HepG2 (cell line): ENCODE measurements at regions not wholly inside any gene's neighbourhood (a gene's known extent, or its start where the extent isn't known, plus 50 kb on each side); places are given as distances from the start of the nearest gene placed in this dataset.
A peak's percentile ranks its signal among the peaks of the same experiment; 100 is the strongest.

ENCODE experiments used
- CHD2 ChIP-seq: IDR thresholded peaks from 2 replicates; pipeline ENCODE4 v1.6.1; 2011; ENCODE audit warnings: low read depth, low read length, improper control_type of control experiment
- HIVEP1 ChIP-seq: sonication (generic); formaldehyde crosslinking; IDR thresholded peaks from 2 replicates; pipeline ENCODE4 v1.4.0; 2020; ENCODE audit warnings: mild to moderate bottlenecking, missing genetic modification reagents
- IKZF4 ChIP-seq: sonication (generic); formaldehyde crosslinking; IDR thresholded peaks from 2 replicates; pipeline ENCODE4 v1.5.1; 2020; ENCODE audit warnings: borderline replicate concordance, mild to moderate bottlenecking, low read depth, missing genetic modification reagents; ENCODE audit errors: not compliant biosample characterization
- MED1 ChIP-seq: sonication (generic); formaldehyde crosslinking; IDR thresholded peaks from 2 replicates; pipeline ENCODE4 v1.4.0; 2020; ENCODE audit warnings: missing genetic modification reagents
- PAX8 ChIP-seq: sonication (generic); formaldehyde crosslinking; IDR thresholded peaks from 2 replicates; pipeline ENCODE4 v1.8.0; 2022; ENCODE audit warnings: mild to moderate bottlenecking, missing genetic modification reagents, borderline replicate concordance
- SMAD3 ChIP-seq: sonication (generic); formaldehyde crosslinking; IDR thresholded peaks from 2 replicates; pipeline ENCODE4 v1.4.0; 2020; ENCODE audit warnings: missing genetic modification reagents
- SOX13 ChIP-seq, 3 experiments: fragments of 450-650 bp in 1 of 3; sonication (generic) in 1 of 3; formaldehyde crosslinking in 1 of 3; IDR thresholded peaks in 2 of 3; conservative IDR thresholded peaks in 1 of 3; 2 replicates each; pipeline versions ENCODE4 v1.5.0 to v1.6.1; 2016 to 2020; ENCODE audit warnings: antibody characterized with exemption in 1 of 3, mild to moderate bottlenecking in 1 of 3, missing compliant biosample characterization in 1 of 3, missing genetic modification reagents in 1 of 3, moderate library complexity in 1 of 3
- TBX3 ChIP-seq: fragments of 450-650 bp; IDR thresholded peaks from 2 replicates; pipeline ENCODE4 v1.6.1; 2017; ENCODE audit warnings: antibody characterized with exemption, mild to moderate bottlenecking, inconsistent platforms, borderline replicate concordance
- WIZ ChIP-seq: sonication (generic); formaldehyde crosslinking; IDR thresholded peaks from 2 replicates; pipeline ENCODE4 v1.5.1; 2020; ENCODE audit warnings: mild to moderate bottlenecking, missing genetic modification reagents
- ZNF20 ChIP-seq: sonication (generic); formaldehyde crosslinking; IDR thresholded peaks from 2 replicates; pipeline ENCODE4 v1.4.0; 2020; ENCODE audit warnings: mild to moderate bottlenecking, moderate library complexity, missing genetic modification reagents
- ZNF207 ChIP-seq: fragments of 450-650 bp; IDR thresholded peaks from 2 replicates; pipeline ENCODE4 v1.6.1; 2016; ENCODE audit warnings: antibody characterized with exemption, borderline replicate concordance
- ZNF572 ChIP-seq: sonication (generic); formaldehyde crosslinking; IDR thresholded peaks from 2 replicates; pipeline ENCODE4 v1.5.1; 2020; ENCODE audit warnings: mild to moderate bottlenecking, missing genetic modification reagents
- TF ChIP-seq, protein P1 (sequence below): sonication (generic); formaldehyde crosslinking; conservative IDR thresholded peaks from 2 replicates; pipeline ENCODE4 v1.8.1; 2023; ENCODE audit warnings: missing genetic modification reagents
- TF ChIP-seq, protein P2 (sequence below): sonication (generic); formaldehyde crosslinking; IDR thresholded peaks from 2 replicates; pipeline ENCODE4 v1.8.0; 2022; ENCODE audit warnings: missing genetic modification reagents, mild to moderate bottlenecking, inconsistent platforms, borderline replicate concordance
- TF ChIP-seq, protein P3 (sequence below): sonication (generic); formaldehyde crosslinking; IDR thresholded peaks from 2 replicates; pipeline ENCODE4 v1.4.0; 2020; ENCODE audit warnings: mild to moderate bottlenecking, missing genetic modification reagents
- TF ChIP-seq, protein P4 (sequence below): sonication (generic); formaldehyde crosslinking; IDR thresholded peaks from 2 replicates; pipeline ENCODE4 v1.4.0; 2020; ENCODE audit warnings: mild to moderate bottlenecking, missing genetic modification reagents
- TF ChIP-seq, protein P5 (sequence below), 2 experiments: sonication (generic) in 1 of 2; formaldehyde crosslinking in 1 of 2; IDR thresholded peaks; 2 replicates each; pipeline versions ENCODE4 v1.4.0 to v1.6.1; 2018 to 2020; ENCODE audit warnings: missing genetic modification reagents in 2 of 2, borderline replicate concordance in 1 of 2, low read depth in 1 of 2, mild to moderate bottlenecking in 1 of 2, missing biosample characterization in 1 of 2

DNA sequence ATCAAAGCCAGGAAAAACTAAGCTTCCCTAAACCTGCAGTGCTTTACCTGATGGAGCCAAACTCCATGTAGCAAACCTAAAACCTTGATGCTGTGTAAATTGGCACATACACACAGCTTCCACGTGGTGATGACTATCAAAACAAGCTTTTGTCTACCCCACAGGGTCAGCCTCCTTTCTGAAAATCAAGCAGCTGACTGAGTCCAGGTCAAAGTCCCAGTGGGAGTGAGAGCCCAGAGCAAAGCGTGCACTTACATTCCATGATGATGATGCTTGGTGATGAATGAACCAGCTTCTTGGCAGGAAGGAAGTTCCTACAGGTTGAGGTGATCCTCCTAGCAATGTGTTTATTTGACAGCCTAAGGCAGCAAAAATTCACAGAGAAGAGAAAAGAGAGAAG is 630.0 kb upstream of the TBX3 start (continued):
- TF ChIP-seq, protein P1, sequence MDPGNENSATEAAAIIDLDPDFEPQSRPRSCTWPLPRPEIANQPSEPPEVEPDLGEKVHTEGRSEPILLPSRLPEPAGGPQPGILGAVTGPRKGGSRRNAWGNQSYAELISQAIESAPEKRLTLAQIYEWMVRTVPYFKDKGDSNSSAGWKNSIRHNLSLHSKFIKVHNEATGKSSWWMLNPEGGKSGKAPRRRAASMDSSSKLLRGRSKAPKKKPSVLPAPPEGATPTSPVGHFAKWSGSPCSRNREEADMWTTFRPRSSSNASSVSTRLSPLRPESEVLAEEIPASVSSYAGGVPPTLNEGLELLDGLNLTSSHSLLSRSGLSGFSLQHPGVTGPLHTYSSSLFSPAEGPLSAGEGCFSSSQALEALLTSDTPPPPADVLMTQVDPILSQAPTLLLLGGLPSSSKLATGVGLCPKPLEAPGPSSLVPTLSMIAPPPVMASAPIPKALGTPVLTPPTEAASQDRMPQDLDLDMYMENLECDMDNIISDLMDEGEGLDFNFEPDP (CRISPR knock-in tag) = no peak
- TF ChIP-seq WIZ (no peak), TBX3 (no peak), HIVEP1 (CRISPR knock-in tag) (no peak), CHD2 (no peak), PAX8 (CRISPR knock-in tag) (no peak), ZNF20 (no peak), MED1 (CRISPR knock-in tag) (peak; percentile 82), ZNF572 (no peak), IKZF4 (CRISPR knock-in tag) (no peak), SMAD3 (CRISPR knock-in tag) (no peak), ZNF207 (no peak), SOX13 (IDR thresholded peaks at IDR 0.05) (no peak), SOX13 (CRISPR knock-in tag; conservative IDR thresholded peaks at IDR 0.05 in 1 of 2, IDR thresholded peaks at IDR 0.05 in 1 of 2) (peak in 1 of 2 experiments; percentile 79; a peak in 2 of 4 replicates)
- TF ChIP-seq, protein P2, sequence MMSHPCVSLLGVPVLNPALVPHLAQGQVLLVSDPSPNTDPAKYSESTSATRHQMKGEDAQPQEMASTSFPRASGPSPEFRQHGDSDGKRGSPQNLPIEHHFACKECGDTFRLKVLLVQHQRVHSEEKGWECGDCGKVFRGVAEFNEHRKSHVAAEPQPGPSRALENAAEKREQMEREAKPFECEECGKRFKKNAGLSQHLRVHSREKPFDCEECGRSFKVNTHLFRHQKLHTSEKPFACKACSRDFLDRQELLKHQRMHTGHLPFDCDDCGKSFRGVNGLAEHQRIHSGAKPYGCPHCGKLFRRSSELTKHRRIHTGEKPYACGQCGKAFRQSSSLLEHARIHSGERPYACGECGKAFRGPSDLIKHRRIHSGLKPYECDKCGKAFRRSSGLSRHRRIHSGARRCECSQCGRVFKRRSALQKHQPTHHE (CRISPR knock-in tag) = no peak
- TF ChIP-seq, protein P3, sequence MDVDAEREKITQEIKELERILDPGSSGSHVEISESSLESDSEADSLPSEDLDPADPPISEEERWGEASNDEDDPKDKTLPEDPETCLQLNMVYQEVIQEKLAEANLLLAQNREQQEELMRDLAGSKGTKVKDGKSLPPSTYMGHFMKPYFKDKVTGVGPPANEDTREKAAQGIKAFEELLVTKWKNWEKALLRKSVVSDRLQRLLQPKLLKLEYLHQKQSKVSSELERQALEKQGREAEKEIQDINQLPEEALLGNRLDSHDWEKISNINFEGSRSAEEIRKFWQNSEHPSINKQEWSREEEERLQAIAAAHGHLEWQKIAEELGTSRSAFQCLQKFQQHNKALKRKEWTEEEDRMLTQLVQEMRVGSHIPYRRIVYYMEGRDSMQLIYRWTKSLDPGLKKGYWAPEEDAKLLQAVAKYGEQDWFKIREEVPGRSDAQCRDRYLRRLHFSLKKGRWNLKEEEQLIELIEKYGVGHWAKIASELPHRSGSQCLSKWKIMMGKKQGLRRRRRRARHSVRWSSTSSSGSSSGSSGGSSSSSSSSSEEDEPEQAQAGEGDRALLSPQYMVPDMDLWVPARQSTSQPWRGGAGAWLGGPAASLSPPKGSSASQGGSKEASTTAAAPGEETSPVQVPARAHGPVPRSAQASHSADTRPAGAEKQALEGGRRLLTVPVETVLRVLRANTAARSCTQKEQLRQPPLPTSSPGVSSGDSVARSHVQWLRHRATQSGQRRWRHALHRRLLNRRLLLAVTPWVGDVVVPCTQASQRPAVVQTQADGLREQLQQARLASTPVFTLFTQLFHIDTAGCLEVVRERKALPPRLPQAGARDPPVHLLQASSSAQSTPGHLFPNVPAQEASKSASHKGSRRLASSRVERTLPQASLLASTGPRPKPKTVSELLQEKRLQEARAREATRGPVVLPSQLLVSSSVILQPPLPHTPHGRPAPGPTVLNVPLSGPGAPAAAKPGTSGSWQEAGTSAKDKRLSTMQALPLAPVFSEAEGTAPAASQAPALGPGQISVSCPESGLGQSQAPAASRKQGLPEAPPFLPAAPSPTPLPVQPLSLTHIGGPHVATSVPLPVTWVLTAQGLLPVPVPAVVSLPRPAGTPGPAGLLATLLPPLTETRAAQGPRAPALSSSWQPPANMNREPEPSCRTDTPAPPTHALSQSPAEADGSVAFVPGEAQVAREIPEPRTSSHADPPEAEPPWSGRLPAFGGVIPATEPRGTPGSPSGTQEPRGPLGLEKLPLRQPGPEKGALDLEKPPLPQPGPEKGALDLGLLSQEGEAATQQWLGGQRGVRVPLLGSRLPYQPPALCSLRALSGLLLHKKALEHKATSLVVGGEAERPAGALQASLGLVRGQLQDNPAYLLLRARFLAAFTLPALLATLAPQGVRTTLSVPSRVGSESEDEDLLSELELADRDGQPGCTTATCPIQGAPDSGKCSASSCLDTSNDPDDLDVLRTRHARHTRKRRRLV (CRISPR knock-in tag) = no peak
- TF ChIP-seq, protein P4, sequence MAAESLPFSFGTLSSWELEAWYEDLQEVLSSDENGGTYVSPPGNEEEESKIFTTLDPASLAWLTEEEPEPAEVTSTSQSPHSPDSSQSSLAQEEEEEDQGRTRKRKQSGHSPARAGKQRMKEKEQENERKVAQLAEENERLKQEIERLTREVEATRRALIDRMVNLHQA (CRISPR knock-in tag) = no peak
- TF ChIP-seq, protein P5, sequence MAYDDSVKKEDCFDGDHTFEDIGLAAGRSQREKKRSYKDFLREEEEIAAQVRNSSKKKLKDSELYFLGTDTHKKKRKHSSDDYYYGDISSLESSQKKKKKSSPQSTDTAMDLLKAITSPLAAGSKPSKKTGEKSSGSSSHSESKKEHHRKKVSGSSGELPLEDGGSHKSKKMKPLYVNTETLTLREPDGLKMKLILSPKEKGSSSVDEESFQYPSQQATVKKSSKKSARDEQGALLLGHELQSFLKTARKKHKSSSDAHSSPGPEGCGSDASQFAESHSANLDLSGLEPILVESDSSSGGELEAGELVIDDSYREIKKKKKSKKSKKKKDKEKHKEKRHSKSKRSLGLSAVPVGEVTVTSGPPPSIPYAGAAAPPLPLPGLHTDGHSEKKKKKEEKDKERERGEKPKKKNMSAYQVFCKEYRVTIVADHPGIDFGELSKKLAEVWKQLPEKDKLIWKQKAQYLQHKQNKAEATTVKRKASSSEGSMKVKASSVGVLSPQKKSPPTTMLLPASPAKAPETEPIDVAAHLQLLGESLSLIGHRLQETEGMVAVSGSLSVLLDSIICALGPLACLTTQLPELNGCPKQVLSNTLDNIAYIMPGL (CRISPR knock-in tag; IDR thresholded peaks at IDR 0.05; ENCODE audit: borderline replicate concordance in 1 of 2, low read depth in 1 of 2) = 0 out of 4 replicates have a peak, but pooled peaks of 1 of the 2 experiments have one; percentile 18
